ENCODE measurements at regions not wholly inside any gene's neighbourhood (a gene's known extent, or its start where the extent isn't known, plus 50 kb on each side); places are given as distances from the start of the nearest gene placed in this dataset.

DNA sequence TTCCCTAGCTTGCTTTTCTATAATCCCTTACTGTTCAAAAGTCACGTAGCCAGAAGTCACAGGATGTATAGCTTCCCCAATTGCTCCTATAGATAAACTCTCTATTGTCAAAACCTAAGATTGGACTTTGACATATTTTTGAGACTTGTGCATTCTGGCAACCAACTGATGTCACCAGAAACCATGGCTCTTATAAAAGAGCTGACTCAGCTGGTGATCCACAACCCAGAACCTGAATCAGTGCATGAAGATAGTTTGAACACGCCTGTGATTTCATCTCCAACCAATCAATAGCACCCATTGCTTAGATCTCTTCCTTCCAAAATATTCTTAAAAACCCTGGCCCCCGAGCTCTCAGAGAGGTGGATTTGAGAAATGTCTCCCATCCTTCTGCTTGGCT lies 639.9 kb upstream of the PIK3C3 start (continued):
- TF ChIP-seq, protein P1, sequence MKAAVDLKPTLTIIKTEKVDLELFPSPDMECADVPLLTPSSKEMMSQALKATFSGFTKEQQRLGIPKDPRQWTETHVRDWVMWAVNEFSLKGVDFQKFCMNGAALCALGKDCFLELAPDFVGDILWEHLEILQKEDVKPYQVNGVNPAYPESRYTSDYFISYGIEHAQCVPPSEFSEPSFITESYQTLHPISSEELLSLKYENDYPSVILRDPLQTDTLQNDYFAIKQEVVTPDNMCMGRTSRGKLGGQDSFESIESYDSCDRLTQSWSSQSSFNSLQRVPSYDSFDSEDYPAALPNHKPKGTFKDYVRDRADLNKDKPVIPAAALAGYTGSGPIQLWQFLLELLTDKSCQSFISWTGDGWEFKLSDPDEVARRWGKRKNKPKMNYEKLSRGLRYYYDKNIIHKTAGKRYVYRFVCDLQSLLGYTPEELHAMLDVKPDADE (IDR thresholded peaks at IDR 0.05): no peak
- TF ChIP-seq JUNB (IDR thresholded peaks at IDR 0.05; ENCODE audit: unreplicated experiment): no peak
- no peak for TF ChIP-seq ZNF114 (CRISPR knock-in tag; IDR thresholded peaks at IDR 0.05)
- no peak for TF ChIP-seq ZNF331 (CRISPR knock-in tag; IDR thresholded peaks at IDR 0.05; ENCODE audit: low read depth)
- TF ChIP-seq NANOG (IDR thresholded peaks at IDR 0.05; ENCODE audit: borderline replicate concordance): no peak
- TF ChIP-seq, protein P2, sequence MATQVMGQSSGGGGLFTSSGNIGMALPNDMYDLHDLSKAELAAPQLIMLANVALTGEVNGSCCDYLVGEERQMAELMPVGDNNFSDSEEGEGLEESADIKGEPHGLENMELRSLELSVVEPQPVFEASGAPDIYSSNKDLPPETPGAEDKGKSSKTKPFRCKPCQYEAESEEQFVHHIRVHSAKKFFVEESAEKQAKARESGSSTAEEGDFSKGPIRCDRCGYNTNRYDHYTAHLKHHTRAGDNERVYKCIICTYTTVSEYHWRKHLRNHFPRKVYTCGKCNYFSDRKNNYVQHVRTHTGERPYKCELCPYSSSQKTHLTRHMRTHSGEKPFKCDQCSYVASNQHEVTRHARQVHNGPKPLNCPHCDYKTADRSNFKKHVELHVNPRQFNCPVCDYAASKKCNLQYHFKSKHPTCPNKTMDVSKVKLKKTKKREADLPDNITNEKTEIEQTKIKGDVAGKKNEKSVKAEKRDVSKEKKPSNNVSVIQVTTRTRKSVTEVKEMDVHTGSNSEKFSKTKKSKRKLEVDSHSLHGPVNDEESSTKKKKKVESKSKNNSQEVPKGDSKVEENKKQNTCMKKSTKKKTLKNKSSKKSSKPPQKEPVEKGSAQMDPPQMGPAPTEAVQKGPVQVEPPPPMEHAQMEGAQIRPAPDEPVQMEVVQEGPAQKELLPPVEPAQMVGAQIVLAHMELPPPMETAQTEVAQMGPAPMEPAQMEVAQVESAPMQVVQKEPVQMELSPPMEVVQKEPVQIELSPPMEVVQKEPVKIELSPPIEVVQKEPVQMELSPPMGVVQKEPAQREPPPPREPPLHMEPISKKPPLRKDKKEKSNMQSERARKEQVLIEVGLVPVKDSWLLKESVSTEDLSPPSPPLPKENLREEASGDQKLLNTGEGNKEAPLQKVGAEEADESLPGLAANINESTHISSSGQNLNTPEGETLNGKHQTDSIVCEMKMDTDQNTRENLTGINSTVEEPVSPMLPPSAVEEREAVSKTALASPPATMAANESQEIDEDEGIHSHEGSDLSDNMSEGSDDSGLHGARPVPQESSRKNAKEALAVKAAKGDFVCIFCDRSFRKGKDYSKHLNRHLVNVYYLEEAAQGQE (IDR thresholded peaks at IDR 0.05; ENCODE audit: unreplicated experiment): no peak

DNA sequence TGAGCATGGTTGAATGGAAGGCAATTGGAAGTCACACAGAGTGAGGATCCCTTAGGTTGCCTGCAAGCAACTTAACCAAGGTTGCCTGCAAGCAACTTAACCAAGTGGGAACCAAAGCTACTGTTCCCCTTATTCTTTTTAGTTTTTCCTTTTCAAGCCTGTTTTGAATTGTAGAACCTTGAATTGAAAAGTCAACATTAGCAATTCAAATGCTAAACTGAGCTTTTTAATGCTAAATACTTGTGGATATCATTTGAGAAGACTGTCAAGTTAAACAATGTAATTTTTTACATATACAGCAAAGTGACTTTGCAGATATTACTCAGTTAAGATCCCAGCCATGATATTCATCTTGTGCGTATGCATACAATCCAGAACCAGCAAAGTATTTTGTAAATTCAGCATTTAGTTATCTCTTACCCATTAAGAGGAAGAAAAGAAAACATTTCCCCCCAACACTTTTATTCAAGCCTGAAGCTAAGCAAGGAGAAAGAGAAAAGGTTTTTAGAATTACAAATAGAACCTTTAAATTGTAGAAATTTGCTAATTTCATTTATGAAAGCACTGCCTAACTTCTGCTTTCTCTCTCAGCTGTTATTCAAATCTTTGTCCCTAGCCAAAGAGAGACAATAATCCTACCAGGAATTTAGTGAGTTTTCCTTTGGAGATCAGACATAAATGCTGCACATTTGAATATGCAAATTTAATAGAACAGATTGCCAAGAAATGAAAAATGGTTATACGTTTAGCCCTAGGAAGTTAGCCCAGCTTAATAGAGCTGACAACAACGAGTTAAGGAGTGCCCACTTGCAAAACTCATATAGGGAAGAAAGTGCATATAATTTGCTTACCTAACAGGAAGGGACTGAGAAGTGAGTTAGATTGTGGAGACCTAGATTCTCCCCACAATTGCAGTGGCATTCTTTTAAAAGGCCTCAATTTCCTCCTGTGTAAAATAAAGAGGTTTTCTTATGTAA lies 643.2 kb upstream of the PIK3C3 start:
- no peaks in the 10 kb centered on the region for H3K27me3 ChIP-seq (ENCODE audit: insufficient read depth)
- peaks cover 4% of the 10 kb centered on the region for H3F3A ChIP-seq (replicated peaks; ENCODE audit: low read depth)
- H3K36me3 ChIP-seq (ENCODE audit: insufficient read depth): peaks cover 10% of the 10 kb centered on the region
- peaks cover 21% of the 10 kb centered on the region for H3K4me1 ChIP-seq (ENCODE audit: insufficient read depth)
- H4K20me1 ChIP-seq (replicated peaks; ENCODE audit: insufficient read depth): no peaks in the 10 kb centered on the region
- H2AFZ ChIP-seq: no peak overlapping the region
- peak overlapping the region; percentile 91 for H3K27ac ChIP-seq (ENCODE audit: low read depth)
- peaks cover 33% of the 10 kb centered on the region for H3K4me1 Mint-ChIP-seq
- H3K27me3 Mint-ChIP-seq (ENCODE audit: insufficient read depth, low read depth, poor library complexity): peaks cover 2% of the 10 kb centered on the region
- peak; percentile 95 for ATAC-seq
- H3K4me3 Mint-ChIP-seq: no peak overlapping the region
- peak overlapping the region; percentile 97 for H3K27ac Mint-ChIP-seq
- H3K4me3 ChIP-seq: no peak overlapping the region
- no peaks in the 10 kb centered on the region for H3K79me2 ChIP-seq (replicated peaks; ENCODE audit: insufficient read depth)
- H3K36me3 Mint-ChIP-seq (ENCODE audit: low read depth): peaks cover 74% of the 10 kb centered on the region
- DNase-seq (ENCODE audit: low spot score): peak; percentile 69
- H3K4me2 ChIP-seq: no peak overlapping the region
- peaks cover 59% of the 10 kb centered on the region for H3K9me3 Mint-ChIP-seq
- peaks cover 4% of the 10 kb centered on the region for H3K9me2 ChIP-seq (ENCODE audit: insufficient read depth)
- TF ChIP-seq EZH2phosphoT487 (IDR thresholded peaks at IDR 0.05; ENCODE audit: unreplicated experiment): no peak
- TF ChIP-seq, protein P3, sequence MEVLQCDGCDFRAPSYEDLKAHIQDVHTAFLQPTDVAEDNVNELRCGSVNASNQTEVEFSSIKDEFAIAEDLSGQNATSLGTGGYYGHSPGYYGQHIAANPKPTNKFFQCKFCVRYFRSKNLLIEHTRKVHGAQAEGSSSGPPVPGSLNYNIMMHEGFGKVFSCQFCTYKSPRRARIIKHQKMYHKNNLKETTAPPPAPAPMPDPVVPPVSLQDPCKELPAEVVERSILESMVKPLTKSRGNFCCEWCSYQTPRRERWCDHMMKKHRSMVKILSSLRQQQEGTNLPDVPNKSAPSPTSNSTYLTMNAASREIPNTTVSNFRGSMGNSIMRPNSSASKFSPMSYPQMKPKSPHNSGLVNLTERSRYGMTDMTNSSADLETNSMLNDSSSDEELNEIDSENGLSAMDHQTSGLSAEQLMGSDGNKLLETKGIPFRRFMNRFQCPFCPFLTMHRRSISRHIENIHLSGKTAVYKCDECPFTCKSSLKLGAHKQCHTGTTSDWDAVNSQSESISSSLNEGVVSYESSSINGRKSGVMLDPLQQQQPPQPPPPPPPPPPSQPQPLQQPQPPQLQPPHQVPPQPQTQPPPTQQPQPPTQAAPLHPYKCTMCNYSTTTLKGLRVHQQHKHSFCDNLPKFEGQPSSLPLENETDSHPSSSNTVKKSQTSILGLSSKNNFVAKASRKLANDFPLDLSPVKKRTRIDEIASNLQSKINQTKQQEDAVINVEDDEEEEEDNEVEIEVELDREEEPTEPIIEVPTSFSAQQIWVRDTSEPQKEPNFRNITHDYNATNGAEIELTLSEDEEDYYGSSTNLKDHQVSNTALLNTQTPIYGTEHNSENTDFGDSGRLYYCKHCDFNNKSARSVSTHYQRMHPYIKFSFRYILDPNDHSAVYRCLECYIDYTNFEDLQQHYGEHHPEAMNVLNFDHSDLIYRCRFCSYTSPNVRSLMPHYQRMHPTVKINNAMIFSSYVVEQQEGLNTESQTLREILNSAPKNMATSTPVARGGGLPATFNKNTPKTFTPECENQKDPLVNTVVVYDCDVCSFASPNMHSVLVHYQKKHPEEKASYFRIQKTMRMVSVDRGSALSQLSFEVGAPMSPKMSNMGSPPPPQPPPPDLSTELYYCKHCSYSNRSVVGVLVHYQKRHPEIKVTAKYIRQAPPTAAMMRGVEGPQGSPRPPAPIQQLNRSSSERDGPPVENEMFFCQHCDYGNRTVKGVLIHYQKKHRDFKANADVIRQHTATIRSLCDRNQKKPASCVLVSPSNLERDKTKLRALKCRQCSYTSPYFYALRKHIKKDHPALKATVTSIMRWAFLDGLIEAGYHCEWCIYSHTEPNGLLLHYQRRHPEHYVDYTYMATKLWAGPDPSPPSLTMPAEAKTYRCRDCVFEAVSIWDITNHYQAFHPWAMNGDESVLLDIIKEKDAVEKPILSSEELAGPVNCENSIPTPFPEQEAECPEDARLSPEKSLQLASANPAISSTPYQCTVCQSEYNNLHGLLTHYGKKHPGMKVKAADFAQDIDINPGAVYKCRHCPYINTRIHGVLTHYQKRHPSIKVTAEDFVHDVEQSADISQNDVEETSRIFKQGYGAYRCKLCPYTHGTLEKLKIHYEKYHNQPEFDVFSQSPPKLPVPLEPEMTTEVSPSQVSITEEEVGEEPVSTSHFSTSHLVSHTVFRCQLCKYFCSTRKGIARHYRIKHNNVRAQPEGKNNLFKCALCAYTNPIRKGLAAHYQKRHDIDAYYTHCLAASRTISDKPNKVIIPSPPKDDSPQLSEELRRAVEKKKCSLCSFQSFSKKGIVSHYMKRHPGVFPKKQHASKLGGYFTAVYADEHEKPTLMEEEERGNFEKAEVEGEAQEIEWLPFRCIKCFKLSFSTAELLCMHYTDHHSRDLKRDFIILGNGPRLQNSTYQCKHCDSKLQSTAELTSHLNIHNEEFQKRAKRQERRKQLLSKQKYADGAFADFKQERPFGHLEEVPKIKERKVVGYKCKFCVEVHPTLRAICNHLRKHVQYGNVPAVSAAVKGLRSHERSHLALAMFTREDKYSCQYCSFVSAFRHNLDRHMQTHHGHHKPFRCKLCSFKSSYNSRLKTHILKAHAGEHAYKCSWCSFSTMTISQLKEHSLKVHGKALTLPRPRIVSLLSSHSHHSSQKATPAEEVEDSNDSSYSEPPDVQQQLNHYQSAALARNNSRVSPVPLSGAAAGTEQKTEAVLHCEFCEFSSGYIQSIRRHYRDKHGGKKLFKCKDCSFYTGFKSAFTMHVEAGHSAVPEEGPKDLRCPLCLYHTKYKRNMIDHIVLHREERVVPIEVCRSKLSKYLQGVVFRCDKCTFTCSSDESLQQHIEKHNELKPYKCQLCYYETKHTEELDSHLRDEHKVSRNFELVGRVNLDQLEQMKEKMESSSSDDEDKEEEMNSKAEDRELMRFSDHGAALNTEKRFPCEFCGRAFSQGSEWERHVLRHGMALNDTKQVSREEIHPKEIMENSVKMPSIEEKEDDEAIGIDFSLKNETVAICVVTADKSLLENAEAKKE (CRISPR knock-in tag; IDR thresholded peaks at IDR 0.05): peak; percentile 94
- no peak for TF ChIP-seq STAT1 (IDR thresholded peaks at IDR 0.05; ENCODE audit: unreplicated experiment)
- TF ChIP-seq NANOG (IDR thresholded peaks at IDR 0.05; ENCODE audit: borderline replicate concordance): peak; percentile 82; the same call in 1 of the 2 replicates
- no peak for TF ChIP-seq EZH2 (IDR thresholded peaks at IDR 0.05; ENCODE audit: low read depth, unreplicated experiment)
- TF ChIP-seq, protein P4, sequence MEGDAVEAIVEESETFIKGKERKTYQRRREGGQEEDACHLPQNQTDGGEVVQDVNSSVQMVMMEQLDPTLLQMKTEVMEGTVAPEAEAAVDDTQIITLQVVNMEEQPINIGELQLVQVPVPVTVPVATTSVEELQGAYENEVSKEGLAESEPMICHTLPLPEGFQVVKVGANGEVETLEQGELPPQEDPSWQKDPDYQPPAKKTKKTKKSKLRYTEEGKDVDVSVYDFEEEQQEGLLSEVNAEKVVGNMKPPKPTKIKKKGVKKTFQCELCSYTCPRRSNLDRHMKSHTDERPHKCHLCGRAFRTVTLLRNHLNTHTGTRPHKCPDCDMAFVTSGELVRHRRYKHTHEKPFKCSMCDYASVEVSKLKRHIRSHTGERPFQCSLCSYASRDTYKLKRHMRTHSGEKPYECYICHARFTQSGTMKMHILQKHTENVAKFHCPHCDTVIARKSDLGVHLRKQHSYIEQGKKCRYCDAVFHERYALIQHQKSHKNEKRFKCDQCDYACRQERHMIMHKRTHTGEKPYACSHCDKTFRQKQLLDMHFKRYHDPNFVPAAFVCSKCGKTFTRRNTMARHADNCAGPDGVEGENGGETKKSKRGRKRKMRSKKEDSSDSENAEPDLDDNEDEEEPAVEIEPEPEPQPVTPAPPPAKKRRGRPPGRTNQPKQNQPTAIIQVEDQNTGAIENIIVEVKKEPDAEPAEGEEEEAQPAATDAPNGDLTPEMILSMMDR (conservative IDR thresholded peaks at IDR 0.05; ENCODE audit: low read depth in 2 of 2): no peak
- no peak for TF ChIP-seq ZNF114 (CRISPR knock-in tag; IDR thresholded peaks at IDR 0.05)

All from GM23338 (cell line).